HG03108 (cell line): ENCODE measurements at regions not wholly inside any gene's neighbourhood (a gene's known extent, or its start where the extent isn't known, plus 50 kb on each side); places are given as distances from the start of the nearest gene placed in this dataset.
"Not testable (repeated sequence)": the region's sequence is repeated elsewhere in the genome, so short reads cannot be mapped to it uniquely, and the experiment has no call there.

Experiments
- ATAC-seq: cut with Tn5 transposase; IDR thresholded peaks from one replicate; pipeline ENCODE4 v1.9.1; 2021; ENCODE audit warnings: moderate library complexity; ENCODE audit not compliant: unreplicated experiment

DNA sequence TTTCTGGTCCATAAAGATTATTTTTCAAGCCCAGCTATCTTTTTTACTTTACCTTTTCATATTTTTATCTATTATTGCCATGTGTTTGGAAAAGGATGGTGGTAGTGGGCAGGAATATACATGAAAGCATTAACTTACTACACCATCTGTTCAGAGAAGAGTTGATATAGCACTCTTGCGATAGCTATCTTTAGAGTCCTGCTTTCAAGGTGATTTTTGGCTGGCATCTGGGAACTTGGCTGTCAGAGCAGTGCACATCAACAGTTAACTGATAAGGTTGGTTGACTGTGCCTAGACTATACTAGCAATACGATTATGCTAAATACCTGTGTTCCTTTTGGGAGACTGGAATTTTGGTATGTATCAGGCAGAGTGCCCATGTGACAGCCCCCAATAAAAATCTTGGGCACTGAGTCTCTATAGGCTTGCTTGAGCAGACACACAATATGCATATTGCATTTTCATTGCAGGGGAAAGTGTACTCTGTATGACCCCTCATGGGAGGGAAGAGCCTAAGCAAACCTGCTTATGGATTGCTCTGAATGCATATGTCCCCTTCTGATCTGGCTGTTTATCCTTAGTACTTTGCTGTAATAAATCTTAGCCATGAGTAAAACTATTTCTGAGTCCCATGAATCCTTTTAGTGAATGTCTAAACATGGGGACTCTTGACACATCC is 227.6 kb upstream of the C9orf72 start:
- ATAC-seq, result no peak

GRCh38 chr9:27801545-27801944 is 228.3 kb upstream of the C9orf72 start:
- no peak for ATAC-seq

GRCh38 chr9:27802418-27802817 is 229.1 kb upstream of the C9orf72 start:
- no peak for ATAC-seq

DNA sequence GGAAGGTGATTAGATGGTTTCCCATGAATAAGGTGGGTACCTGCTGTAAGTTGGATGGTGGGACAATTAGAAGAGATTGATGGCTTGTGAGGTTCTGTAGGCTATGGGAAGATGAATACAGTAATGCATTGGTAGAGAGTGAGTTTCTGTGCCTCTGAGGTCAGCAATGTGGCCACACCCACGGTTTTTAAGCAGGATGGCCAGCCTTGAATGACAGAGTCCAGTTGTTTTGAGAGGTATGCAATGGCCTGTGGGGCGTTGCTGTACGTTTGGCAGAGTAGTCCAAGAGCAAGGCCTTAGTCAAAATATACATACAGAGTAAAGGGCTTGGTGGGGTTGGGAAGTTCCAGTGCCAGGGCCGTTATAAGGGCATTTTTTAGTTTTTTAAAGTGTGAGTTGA is 235.6 kb upstream of the C9orf72 start:
- no peak for ATAC-seq

DNA sequence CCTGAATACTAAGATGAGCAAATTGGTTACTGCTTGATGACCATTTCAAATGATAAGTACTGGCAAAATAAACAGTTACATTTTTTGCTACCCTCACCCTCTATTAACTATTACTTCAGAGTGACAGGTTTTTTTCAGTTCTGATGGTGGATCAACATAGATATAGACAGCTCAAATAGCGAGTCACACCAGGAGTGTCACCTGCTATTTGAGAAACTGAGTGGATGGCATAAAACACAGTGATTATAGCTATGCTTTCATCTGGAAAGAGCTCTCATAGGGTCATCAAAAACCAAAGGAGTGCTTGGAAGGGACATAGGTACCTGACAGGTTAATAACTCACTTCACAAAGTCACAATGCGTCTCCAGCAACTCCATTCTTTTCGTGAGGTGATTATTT is 244.5 kb upstream of the C9orf72 start:
- ATAC-seq, result no peak

DNA sequence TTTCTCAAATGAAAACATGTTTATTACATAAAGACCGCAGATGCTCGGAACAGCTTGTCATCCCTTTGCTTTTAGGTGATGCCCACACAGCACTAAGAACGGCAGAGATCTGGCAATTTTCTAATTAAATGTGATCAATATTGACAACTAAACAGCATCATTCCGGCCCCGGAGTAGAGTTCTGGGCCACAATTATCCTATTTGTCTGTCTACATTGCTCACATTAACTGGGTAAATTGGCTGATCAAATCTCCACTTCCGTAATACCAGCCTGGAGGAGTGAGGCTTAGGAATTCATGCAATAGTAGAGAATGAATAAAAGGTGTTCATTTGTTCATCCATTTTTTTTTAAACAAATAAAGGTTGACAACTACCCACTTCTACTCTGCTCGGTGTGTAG is 245.1 kb upstream of the C9orf72 start:
- ATAC-seq, result no peak

DNA sequence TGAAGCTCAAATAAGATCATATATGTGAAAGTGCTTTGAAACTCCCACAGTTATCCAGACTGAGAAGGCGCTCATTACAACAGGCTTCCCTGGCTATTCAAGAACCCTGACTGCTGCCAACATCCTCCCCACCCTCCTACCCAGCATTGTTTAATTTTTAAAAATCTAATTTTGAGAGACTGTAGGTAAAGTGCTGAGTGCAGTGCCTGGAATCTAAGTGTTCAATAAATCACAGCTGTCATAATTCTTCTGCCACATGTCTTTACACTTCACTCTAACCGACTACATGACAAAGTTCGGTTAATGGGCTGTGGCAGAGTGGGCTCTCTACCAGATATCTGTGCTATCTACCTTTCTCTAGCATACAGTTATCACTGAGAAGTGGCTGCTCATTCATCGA is 255.6 kb upstream of the C9orf72 start:
- no peak for ATAC-seq

- ATAC-seq, result no peak
Observed at GRCh38 chr9:27829621-27830020, 256.3 kb upstream of the C9orf72 start.

GRCh38 chr9:27832108-27832507 is 258.8 kb upstream of the C9orf72 start:
- not testable (repeated sequence) for ATAC-seq

- no peak for ATAC-seq
Observed at GRCh38 chr9:27835286-27835685, 262.0 kb upstream of the C9orf72 start.

- ATAC-seq, result no peak
Observed at GRCh38 chr9:27835746-27836145, 262.5 kb upstream of the C9orf72 start.

GRCh38 chr9:27836661-27837401 is 263.6 kb upstream of the C9orf72 start:
- ATAC-seq, result no peak

DNA sequence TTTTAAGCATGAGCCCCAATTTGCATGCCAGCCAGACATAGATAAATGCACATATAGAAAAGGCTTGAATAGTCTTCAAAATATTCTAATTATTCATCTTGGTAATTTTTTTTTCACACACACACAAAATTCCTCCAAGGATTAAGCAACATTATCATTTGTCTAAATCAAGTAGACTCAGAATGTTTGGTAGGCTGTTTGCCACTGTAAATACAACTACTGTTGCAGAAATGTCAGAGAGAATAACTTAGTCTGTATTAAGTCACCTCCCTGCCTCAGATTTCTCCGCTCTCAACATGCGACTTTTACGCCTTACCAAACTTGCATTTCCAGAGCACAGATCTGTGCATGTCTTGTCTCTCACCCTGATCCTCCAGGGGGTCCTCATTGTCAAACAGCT is 265.6 kb upstream of the C9orf72 start:
- no peak for ATAC-seq

GRCh38 chr9:27839767-27840166 is 266.5 kb upstream of the C9orf72 start:
- ATAC-seq, result not testable (repeated sequence)

DNA sequence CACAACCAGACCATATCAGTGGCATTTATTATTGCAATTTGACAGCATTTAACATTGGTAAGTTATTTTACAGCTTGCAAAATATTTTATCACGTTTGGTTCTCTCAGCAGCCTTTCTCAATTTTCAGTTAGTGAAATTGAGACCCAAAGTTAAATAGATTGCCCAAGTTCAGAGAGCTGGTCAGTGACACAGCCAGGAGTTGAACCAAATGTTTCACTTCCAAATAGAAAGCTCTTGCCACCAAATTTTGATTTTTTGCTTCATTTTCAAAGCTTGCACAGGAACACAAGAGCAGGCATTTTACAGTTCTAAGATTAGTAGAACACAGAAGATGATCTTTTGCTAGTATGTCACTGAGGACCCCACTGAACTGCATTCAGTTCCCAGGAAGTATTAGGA is 271.5 kb upstream of the C9orf72 start:
- ATAC-seq, result no peak

DNA sequence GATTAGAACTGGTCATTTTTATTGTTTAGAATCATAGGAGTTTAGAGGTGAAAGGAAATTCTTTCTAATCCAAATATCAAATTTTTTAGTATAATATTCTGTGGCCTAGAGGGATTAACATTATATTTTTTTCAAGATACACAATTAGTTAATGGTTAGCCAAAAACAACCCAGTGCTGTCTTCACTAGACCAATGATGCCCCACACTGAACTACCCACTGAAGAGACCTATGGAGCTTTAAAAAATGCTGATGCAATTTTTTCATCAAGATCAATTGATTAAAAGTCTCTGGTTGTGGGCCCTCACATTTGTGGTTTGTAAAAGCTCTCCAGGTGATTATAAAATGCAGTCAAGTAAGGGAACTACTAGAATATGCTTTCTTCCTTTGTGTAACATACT is 274.1 kb upstream of the C9orf72 start:
- ATAC-seq, result no peak

DNA sequence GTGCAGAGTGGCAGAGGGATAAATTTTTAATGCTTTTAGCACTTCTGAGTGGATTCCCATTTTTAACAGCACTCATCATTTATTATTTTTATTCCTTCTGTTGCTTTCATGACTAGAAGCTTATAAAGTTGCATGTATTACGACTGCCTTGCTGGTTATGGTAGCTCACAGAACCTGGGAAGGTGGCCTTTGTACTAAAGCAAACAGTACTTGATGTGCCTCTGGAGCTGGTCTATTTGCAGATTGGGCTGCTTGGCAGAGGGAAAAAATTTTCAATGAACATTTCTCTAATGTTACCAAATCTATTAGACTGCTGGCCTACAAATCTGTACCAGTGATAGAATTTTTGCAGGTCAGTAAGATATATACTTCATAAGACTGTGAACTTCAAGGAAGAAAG is 274.5 kb upstream of the C9orf72 start:
- no peak for ATAC-seq

- no peak for ATAC-seq
Observed at GRCh38 chr9:27848315-27848714, 275.0 kb upstream of the C9orf72 start.

DNA sequence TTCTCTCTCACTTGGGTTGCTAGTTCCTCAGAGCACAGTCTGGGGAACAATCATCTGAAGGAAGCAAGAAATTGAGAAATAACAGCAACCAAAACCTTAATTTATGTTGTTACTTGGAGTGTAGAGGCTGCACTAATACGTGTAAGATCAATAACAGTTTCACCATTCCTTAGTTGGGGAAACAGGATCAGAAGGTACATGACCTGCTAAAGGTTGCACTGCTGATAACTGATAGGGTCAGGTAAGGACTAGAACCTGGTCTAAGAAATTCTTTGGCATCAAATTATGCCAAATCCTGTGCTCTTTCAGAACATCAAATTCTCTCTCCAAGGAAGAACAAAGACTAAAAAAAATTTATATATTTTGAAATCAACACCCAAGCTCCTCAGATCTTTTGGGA is 278.6 kb upstream of the C9orf72 start:
- no peak for ATAC-seq

- no peak for ATAC-seq
Observed at GRCh38 chr9:27853529-27853928, 280.2 kb upstream of the C9orf72 start.

GRCh38 chr9:27856054-27856453 is 282.8 kb upstream of the C9orf72 start:
- no peak for ATAC-seq

DNA sequence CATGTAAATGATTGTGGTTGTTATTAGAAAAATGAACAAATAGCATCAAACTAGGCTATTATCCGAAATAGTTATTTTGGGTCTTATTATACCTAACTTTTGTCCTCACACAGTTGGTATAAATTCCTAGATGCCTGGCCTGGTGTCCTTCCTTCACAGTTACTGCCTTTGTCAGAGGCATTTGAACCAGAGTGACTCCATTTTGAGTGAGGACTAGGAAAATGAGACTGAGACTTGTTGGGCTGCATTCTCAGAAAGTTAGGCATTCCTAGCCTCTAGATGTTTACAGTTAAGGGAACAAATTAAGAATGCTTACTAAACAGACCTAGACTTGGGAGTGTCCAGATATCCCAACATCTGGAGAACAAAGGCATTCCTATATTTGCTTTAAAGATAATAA is 283.5 kb upstream of the C9orf72 start:
- no peak for ATAC-seq

DNA sequence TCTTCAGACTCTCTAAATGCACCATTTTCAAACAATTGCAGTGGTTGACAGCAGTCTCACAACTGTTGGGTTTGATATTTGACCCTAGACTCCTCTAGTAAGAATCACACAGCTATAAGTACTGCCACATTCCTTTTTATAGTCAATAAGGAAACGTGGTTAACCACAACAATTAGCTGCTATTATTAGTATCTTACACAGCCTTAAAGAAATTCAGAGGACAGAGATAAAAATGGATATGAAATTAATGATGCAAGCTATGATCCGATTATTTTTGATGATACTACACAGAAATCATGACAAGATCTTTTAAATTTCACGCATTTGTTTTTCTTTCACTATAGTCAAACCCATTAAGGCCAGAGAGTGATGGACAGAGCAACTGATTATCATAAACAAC is 288.6 kb upstream of the C9orf72 start:
- no peak for ATAC-seq
